HCT116 (cell line): ENCODE measurements at regions not wholly inside any gene's neighbourhood (a gene's known extent, or its start where the extent isn't known, plus 50 kb on each side); places are given as distances from the start of the nearest gene placed in this dataset.

ENCODE experiments used
- ATAC-seq: fragments of 200-7000 bp; cut with Tn5 transposase; 2 replicates; pipeline ENCODE4 v1.9.1; 2020; ENCODE audit warnings: mild to moderate bottlenecking, moderate library complexity
- BruUV-seq: library from RNA; stranded (reverse); fragments of 400-500 nt; replicated peaks from 2 replicates; lab custom pipeline; 2021; lab: Mats Ljungman, UMichigan
- CTCF ChIA-PET: fragments of 300-600 bp; sonication (Branson Sonifier 250); formaldehyde crosslinking; loops from one replicate; lab custom pipeline; 2021; ENCODE audit warnings: antibody characterized with exemption; lab: Charles Lee
- POLR2A ChIA-PET: fragments of 300-600, 350-600 bp; sonication (Branson Sonifier 250); formaldehyde crosslinking; loops from one replicate; lab custom pipeline; 2021; ENCODE audit warnings: antibody characterized with exemption; lab: Charles Lee
- RAD21 ChIA-PET, 2 experiments: fragments of 300-600 bp; sonication (Branson Sonifier 250); formaldehyde crosslinking; loops; one replicate each; lab custom pipeline; 2023; ENCODE audit warnings: low total read pairs in 2 of 2; ENCODE audit not compliant: uncharacterized antibody in 2 of 2, unreplicated experiment in 2 of 2, low non-redundant PET in 1 of 2; lab: Charles Lee
- DNase-seq: peaks from one replicate; pipeline ENCODE4 v3.0.0-alpha.2; 2010; ENCODE audit warnings: low read depth, low spot score
- H2AFZ ChIP-seq: fragments of 200-600 bp; shearing (Covaris generic), sonication (generic); 2 replicates; pipeline ENCODE4 v1.6.1; 2017; ENCODE audit warnings: low read depth, mixed run types, mixed read lengths, antibody characterized with exemption, low read length; ENCODE audit not compliant: poor library complexity, severe bottlenecking
- H3K27ac ChIP-seq: 2 replicates; pipeline ENCODE4 v1.5.1; 2012; ENCODE audit warnings: low read depth, low read length
- H3K27me3 ChIP-seq: fragments of 200-600 bp; sonication (generic); 2 replicates; pipeline ENCODE4 v1.6.1; 2016; ENCODE audit warnings: mixed run types, low read length, mixed read lengths; ENCODE audit not compliant: insufficient read depth
- H3K36me3 ChIP-seq, 2 experiments: fragments of 200-500 bp in 1 of 2; fragments of 200-600 bp in 1 of 2; sonication (Bioruptor generic) in 1 of 2; sonication (generic) in 1 of 2; 2 replicates each; pipeline versions ENCODE4 v1.5.1 to v1.6.1; 2014 to 2016; ENCODE audit warnings: low read length in 2 of 2, inconsistent platforms in 1 of 2, mixed read lengths in 1 of 2, mixed run types in 1 of 2; ENCODE audit not compliant: insufficient read depth in 2 of 2, control insufficient read depth in 1 of 2
- H3K4me1 ChIP-seq, 2 experiments: fragments of 200-600 bp in 1 of 2; sonication (generic) in 1 of 2; 2 replicates each; pipeline versions ENCODE4 v1.5.1 to v1.6.1; 2012 to 2017; ENCODE audit warnings: low read length in 2 of 2, inconsistent platforms in 1 of 2, mild to moderate bottlenecking in 1 of 2, mixed read lengths in 1 of 2, mixed run types in 1 of 2, moderate library complexity in 1 of 2; ENCODE audit not compliant: insufficient read depth in 2 of 2, control insufficient read depth in 1 of 2
- H3K4me2 ChIP-seq: fragments of 200-600 bp; sonication (generic); 2 replicates; pipeline ENCODE4 v1.6.1; 2017; ENCODE audit warnings: mixed run types, low read length, mixed read lengths
- H3K4me3 ChIP-seq, 2 experiments: fragments of 200-600 bp in 1 of 2; sonication (generic) in 1 of 2; replicated peaks in 1 of 2; 2 replicates each; pipeline ENCODE4 v1.5.1; 2011 to 2016; ENCODE audit warnings: low read length in 2 of 2, control low read depth in 1 of 2, low read depth in 1 of 2, mild to moderate bottlenecking in 1 of 2, mixed read lengths in 1 of 2, mixed run types in 1 of 2
- H3K79me2 ChIP-seq: fragments of 200-600 bp; sonication (generic); 2 replicates; pipeline ENCODE4 v1.6.1; 2017; ENCODE audit warnings: mild to moderate bottlenecking, mixed run types, low read length, moderate library complexity, mixed read lengths; ENCODE audit not compliant: insufficient read depth
- H3K9ac ChIP-seq: fragments of 200-600 bp; sonication (generic); 2 replicates; pipeline ENCODE4 v1.6.1; 2016; ENCODE audit warnings: low read length, mixed read lengths
- H3K9me2 ChIP-seq: fragments of 200-600 bp; sonication (generic), shearing (Covaris generic); 2 replicates; pipeline ENCODE4 v1.6.1; 2017; ENCODE audit warnings: mixed run types, mild to moderate bottlenecking, moderate library complexity; ENCODE audit not compliant: insufficient read depth
- H3K9me3 ChIP-seq, 2 experiments: fragments of 200-500 bp in 1 of 2; fragments of 200-600 bp in 1 of 2; sonication (Bioruptor generic) in 1 of 2; sonication (generic) in 1 of 2; 2 replicates each; pipeline ENCODE4 v1.6.1; 2014 to 2017; ENCODE audit warnings: low read length in 2 of 2, mixed read lengths in 2 of 2, inconsistent platforms in 1 of 2, low read depth in 1 of 2, mild to moderate bottlenecking in 1 of 2, mixed run types in 1 of 2, moderate library complexity in 1 of 2; ENCODE audit not compliant: control insufficient read depth in 1 of 2, insufficient read depth in 1 of 2
- H4K20me1 ChIP-seq: fragments of 200-600 bp; sonication (generic), shearing (Covaris generic); 2 replicates; pipeline ENCODE4 v1.6.1; 2017; ENCODE audit warnings: mixed run types, mild to moderate bottlenecking, moderate library complexity; ENCODE audit not compliant: insufficient read depth
- CBX3 ChIP-seq: IDR thresholded peaks from 2 replicates; pipeline ENCODE4 v1.6.1; 2012; ENCODE audit warnings: low read depth
- CEBPB ChIP-seq: IDR thresholded peaks from 2 replicates; pipeline ENCODE4 v1.6.1; 2012; ENCODE audit warnings: low read depth
- CTCF ChIP-seq, 3 experiments: fragments of 200-600 bp in 1 of 3; sonication (generic) in 1 of 3; IDR thresholded peaks in 2 of 3; conservative IDR thresholded peaks in 1 of 3; 2 replicates each; pipeline ENCODE4 v1.5.1; 2012 to 2017; ENCODE audit warnings: low read depth in 2 of 3, low read length in 2 of 3, antibody characterized with exemption in 1 of 3, borderline replicate concordance in 1 of 3, control low read depth in 1 of 3, mild to moderate bottlenecking in 1 of 3, mixed read lengths in 1 of 3, mixed run types in 1 of 3, moderate library complexity in 1 of 3; ENCODE audit not compliant: insufficient read depth in 1 of 3
- EGR1 ChIP-seq: IDR thresholded peaks from 2 replicates; pipeline ENCODE4 v1.6.1; 2012; ENCODE audit warnings: low read depth
- ELF1 ChIP-seq: IDR thresholded peaks from 2 replicates; pipeline ENCODE4 v1.6.1; 2012; ENCODE audit warnings: low read depth, borderline replicate concordance
- EZH2 ChIP-seq: fragments of 200-600 bp; sonication (generic); IDR thresholded peaks from 2 replicates; pipeline ENCODE4 v1.6.1; 2017; ENCODE audit warnings: antibody characterized with exemption, mixed run types
- JUND ChIP-seq: IDR thresholded peaks from 2 replicates; pipeline ENCODE4 v1.6.1; 2012
- MAX ChIP-seq: IDR thresholded peaks from 2 replicates; pipeline ENCODE4 v1.6.1; 2012
- POLR2A ChIP-seq: IDR thresholded peaks from 2 replicates; pipeline ENCODE4 v1.7.0; 2011; ENCODE audit warnings: borderline replicate concordance; ENCODE audit not compliant: insufficient read depth, insufficient read length; ENCODE audit errors: extremely low read depth
- POLR2AphosphoS5 ChIP-seq: IDR thresholded peaks from 2 replicates; pipeline ENCODE4 v1.6.1; 2011; ENCODE audit warnings: mild to moderate bottlenecking, low read depth, low read length, moderate library complexity
- SP1 ChIP-seq: IDR thresholded peaks from 2 replicates; pipeline ENCODE4 v1.6.1; 2012; ENCODE audit warnings: low read depth
- TCF7L2 ChIP-seq: IDR thresholded peaks from 2 replicates; pipeline ENCODE4 v1.7.0; 2011; ENCODE audit warnings: borderline replicate concordance, inconsistent platforms; ENCODE audit not compliant: insufficient read depth, insufficient read length; ENCODE audit errors: extremely low read depth
- ZBTB33 ChIP-seq: IDR thresholded peaks from 2 replicates; pipeline ENCODE4 v1.6.1; 2011; ENCODE audit warnings: mild to moderate bottlenecking, low read length, moderate library complexity; ENCODE audit not compliant: insufficient replicate concordance; ENCODE audit errors: extremely low read depth
- ZFX ChIP-seq: fragments of 450-650 bp; IDR thresholded peaks from 2 replicates; pipeline ENCODE4 v1.6.1; 2017
- ZNF274 ChIP-seq: fragments of 200-500 bp; sonication (Bioruptor generic); IDR thresholded peaks from 2 replicates; pipeline ENCODE4 v1.6.1; 2014; ENCODE audit warnings: mild to moderate bottlenecking, low read depth, low read length, inconsistent platforms
- intact Hi-C: fragments of 100-400 bp; cut with micrococcal nuclease; formaldehyde crosslinking; loops from 2 replicates; pipeline ENCODE4 v1.10.0; 2022

GRCh38 chr9:99449726-99450125, 227.6 kb downstream of the SEC61B start:
- no peaks in the 10 kb centered on the region for H3K9me3 ChIP-seq
- no peak overlapping the region for H2AFZ ChIP-seq
- H3K4me3 ChIP-seq, result no peak overlapping the region
- H3K36me3 ChIP-seq, result no peaks in the 10 kb centered on the region
- no peaks in the 10 kb centered on the region for H4K20me1 ChIP-seq
- H3K9me2 ChIP-seq, result no peaks in the 10 kb centered on the region
- H3K27ac ChIP-seq, result no peak overlapping the region
- no peaks in the 10 kb centered on the region for H3K79me2 ChIP-seq
- TF ChIP-seq ZNF274 (no peak), POLR2AphosphoS5 (no peak), ZFX (no peak), ELF1 (no peak), EGR1 (no peak), POLR2A (no peak), EZH2 (no peak), CTCF (IDR thresholded peaks at IDR 0.05 in 2 of 3, conservative IDR thresholded peaks at IDR 0.05 in 1 of 3; ENCODE audit: borderline replicate concordance in 1 of 3, insufficient read depth in 1 of 3, low read depth in 2 of 3, low read length in 2 of 3) (no peak), JUND (no peak), SP1 (no peak), ZBTB33 (no peak), MAX (no peak), TCF7L2 (no peak), CBX3 (no peak), CEBPB (no peak)
- intact Hi-C loops, result no loop called here
- ChIA-PET RAD21 (no interaction called here), CTCF (no interaction called here), POLR2A (no interaction called here)
- no TSS peak for BruUV-seq
- DNase-seq (no peak), ATAC-seq (no peak)
- H3K27me3 ChIP-seq, result no peaks in the 10 kb centered on the region
- no peak overlapping the region for H3K4me2 ChIP-seq
- H3K9ac ChIP-seq, result no peak overlapping the region
- peaks cover 0 to 9% of the 10 kb centered on the region in 2 experiments; a peak in 2 of 4 replicates for H3K4me1 ChIP-seq
